Peyer's patch (tissue), 4 donors: ENCODE measurements at regions not wholly inside any gene's neighbourhood (a gene's known extent, or its start where the extent isn't known, plus 50 kb on each side); places are given as distances from the start of the nearest gene placed in this dataset.

Experiments used
- DNase-seq, 3 donors: peaks; one replicate each; pipeline ENCODE4 v3.0.0-alpha.2; 2017 to 2019
- H3K27ac ChIP-seq, 4 donors: fragments of 200-600 bp; sonication (generic); one replicate each; pipeline ENCODE4 v1.5.1; 2016 to 2019
- H3K27me3 ChIP-seq, 2 donors: fragments of 200-600 bp; sonication (generic); one replicate each; pipeline ENCODE4 v1.5.1; 2019
- H3K36me3 ChIP-seq, 3 donors: fragments of 200-600 bp; sonication (generic); one replicate each; pipeline ENCODE4 v1.5.1; 2016 to 2019
- H3K4me1 ChIP-seq, 4 donors: fragments of 200-600 bp; sonication (generic); one replicate each; pipeline ENCODE4 v1.5.1; 2016 to 2019
- H3K4me3 ChIP-seq, 4 donors: fragments of 200-600 bp; sonication (generic); 1 replicate in 3 of 4; 2 replicates in 1 of 4; pipeline ENCODE4 v1.5.1; 2016 to 2019; ENCODE audit warnings: mild to moderate bottlenecking in 1 of 4
- H3K9me3 ChIP-seq, 4 donors: fragments of 200-600 bp; sonication (generic); one replicate each; pipeline ENCODE4 v1.5.1; 2016 to 2019; ENCODE audit warnings: mild to moderate bottlenecking in 1 of 4
- POLR2A ChIP-seq, 2 donors: fragments of 450-650 bp; IDR thresholded peaks; one replicate each; pipeline ENCODE4 v1.5.1; 2017; ENCODE audit warnings: antibody characterized with exemption in 2 of 2, mild to moderate bottlenecking in 2 of 2, moderate library complexity in 2 of 2
- TF ChIP-seq, protein P1 (sequence below), 6 experiments: fragments of 450-650 bp in 4 of 6; fragments of 200-600 bp in 2 of 6; sonication (generic) in 1 of 6; IDR thresholded peaks; one replicate each; pipeline ENCODE4 v1.5.1; 2017 to 2019; ENCODE audit warnings: antibody characterized with exemption in 6 of 6, mild to moderate bottlenecking in 3 of 6, moderate library complexity in 1 of 6

DNA sequence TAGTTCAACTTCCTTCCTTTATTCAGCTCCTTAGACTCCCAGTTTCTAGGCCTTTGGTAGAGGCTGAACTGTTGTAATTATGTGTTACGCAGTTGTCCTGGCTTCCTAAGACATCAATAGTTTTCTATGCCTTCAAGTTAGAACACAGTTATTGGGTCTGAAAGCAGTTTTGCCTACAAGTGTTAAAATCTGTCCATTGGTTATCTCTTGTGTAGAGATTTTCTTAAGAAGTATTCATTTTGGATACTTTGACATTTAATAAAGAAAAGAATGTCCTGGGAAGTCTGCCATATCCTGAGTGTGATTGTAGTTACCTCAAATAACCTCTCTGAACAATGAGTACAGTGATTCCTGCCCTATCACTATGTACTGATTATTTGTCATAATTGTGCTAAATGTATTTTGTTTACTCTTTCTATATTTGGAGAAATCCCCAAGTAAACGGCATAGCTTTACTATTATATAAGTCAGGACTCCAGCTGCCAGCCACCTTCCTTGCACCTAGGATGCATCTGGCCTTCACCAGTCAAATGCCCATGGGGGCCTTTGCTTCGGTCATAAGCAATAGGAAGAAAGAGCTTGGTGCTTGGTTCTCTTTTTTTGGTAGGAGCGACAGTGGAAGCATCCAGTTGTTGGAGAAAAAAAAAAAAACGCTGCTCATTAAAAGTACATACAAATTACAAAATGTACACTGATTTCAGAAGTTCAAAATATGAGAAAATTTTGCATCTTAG, 449.5 kb upstream of the PKDCC start:
- H3K36me3 ChIP-seq, result no peaks in the 10 kb centered on the region
- H3K4me3 ChIP-seq, result no peak overlapping the region
- TF ChIP-seq, protein P1, sequence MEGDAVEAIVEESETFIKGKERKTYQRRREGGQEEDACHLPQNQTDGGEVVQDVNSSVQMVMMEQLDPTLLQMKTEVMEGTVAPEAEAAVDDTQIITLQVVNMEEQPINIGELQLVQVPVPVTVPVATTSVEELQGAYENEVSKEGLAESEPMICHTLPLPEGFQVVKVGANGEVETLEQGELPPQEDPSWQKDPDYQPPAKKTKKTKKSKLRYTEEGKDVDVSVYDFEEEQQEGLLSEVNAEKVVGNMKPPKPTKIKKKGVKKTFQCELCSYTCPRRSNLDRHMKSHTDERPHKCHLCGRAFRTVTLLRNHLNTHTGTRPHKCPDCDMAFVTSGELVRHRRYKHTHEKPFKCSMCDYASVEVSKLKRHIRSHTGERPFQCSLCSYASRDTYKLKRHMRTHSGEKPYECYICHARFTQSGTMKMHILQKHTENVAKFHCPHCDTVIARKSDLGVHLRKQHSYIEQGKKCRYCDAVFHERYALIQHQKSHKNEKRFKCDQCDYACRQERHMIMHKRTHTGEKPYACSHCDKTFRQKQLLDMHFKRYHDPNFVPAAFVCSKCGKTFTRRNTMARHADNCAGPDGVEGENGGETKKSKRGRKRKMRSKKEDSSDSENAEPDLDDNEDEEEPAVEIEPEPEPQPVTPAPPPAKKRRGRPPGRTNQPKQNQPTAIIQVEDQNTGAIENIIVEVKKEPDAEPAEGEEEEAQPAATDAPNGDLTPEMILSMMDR (IDR thresholded peaks at IDR 0.05), result no peak
- no peak for TF ChIP-seq POLR2A (IDR thresholded peaks at IDR 0.05)
- no peaks in the 10 kb centered on the region for H3K9me3 ChIP-seq
- no peaks in the 10 kb centered on the region for H3K27me3 ChIP-seq
- no peaks in the 10 kb centered on the region for H3K4me1 ChIP-seq
- DNase-seq, result no peak
- H3K27ac ChIP-seq, result no peak overlapping the region

DNA sequence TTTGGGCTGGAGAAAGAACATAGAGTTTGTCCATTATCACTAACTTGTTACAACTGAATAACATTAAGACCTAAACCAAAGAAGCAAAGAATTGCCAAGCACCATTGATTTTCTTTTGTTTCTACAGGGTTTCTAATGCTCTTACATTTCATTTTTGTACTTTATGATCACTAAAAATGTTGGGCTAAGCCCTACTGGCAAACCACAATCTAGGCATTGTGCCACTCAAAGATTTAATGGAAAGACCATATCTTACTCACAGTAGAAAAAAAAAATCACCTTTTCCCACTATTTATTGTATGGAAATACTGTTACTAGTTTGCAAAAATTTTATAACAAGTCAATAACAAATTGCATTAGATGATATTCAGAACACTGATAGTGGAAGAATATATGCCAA, 447.4 kb upstream of the PKDCC start:
- H3K4me3 ChIP-seq, result no peak overlapping the region
- no peak for DNase-seq
- H3K9me3 ChIP-seq, result no peaks in the 10 kb centered on the region
- H3K27ac ChIP-seq, result no peak overlapping the region
- no peaks in the 10 kb centered on the region for H3K27me3 ChIP-seq
- TF ChIP-seq, protein P1 (IDR thresholded peaks at IDR 0.05), result no peak
- no peak for TF ChIP-seq POLR2A (IDR thresholded peaks at IDR 0.05)
- no peaks in the 10 kb centered on the region for H3K4me1 ChIP-seq
- H3K36me3 ChIP-seq, result no peaks in the 10 kb centered on the region

DNA sequence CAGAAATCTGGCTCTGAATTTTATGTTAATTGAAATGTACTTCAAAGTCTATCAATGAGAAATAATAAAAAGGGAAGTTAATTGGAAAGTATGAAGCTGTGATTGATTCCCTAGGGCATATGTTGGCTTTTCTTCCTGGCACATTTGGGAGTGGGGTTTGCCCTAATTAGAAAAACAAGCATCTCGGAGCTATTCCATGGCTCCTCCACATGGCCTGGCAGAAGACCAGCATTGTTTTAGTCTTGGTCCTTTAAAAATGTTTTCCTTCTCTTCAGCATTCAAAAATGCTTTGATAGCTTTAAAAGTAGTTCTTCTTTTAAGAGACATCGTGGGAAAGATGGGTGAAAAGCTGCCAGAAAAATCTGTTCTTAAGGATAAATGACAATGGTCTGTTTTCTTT, 445.5 kb upstream of the PKDCC start:
- H3K27ac ChIP-seq, result no peak overlapping the region
- H3K27me3 ChIP-seq, result no peaks in the 10 kb centered on the region
- DNase-seq, result no peak
- no peak overlapping the region for H3K4me3 ChIP-seq
- H3K36me3 ChIP-seq, result no peaks in the 10 kb centered on the region
- no peaks in the 10 kb centered on the region for H3K9me3 ChIP-seq
- no peaks in the 10 kb centered on the region for H3K4me1 ChIP-seq
- no peak for TF ChIP-seq POLR2A (IDR thresholded peaks at IDR 0.05)

DNA sequence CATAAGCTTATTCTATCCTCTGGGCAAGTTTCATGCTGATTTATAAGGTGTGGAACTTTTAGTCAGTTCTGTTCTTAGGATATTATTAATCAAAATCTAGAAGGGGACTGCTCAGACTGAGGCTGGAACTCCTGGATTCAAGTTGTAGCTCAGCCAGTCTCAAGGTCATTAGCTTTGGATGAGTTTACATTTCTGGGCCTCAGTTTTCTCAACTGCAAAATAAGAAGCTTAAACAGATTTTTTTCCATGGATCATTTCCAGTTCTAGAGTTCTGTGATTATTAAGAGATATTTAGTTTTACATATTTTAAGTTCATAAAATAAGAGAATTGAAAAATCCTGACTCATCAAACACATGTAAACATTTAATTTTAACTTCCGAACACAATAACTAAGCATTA, 442.5 kb upstream of the PKDCC start:
- Histone ChIP-seq H3K27ac (no peak overlapping the region), H3K4me3 (no peak overlapping the region), H3K27me3 (no peaks in the 10 kb centered on the region), H3K36me3 (no peaks in the 10 kb centered on the region), H3K4me1 (no peaks in the 10 kb centered on the region), H3K9me3 (no peaks in the 10 kb centered on the region)
- TF ChIP-seq POLR2A (IDR thresholded peaks at IDR 0.05), result no peak
- TF ChIP-seq, protein P1 (IDR thresholded peaks at IDR 0.05), result no peak
- no peak for DNase-seq

DNA sequence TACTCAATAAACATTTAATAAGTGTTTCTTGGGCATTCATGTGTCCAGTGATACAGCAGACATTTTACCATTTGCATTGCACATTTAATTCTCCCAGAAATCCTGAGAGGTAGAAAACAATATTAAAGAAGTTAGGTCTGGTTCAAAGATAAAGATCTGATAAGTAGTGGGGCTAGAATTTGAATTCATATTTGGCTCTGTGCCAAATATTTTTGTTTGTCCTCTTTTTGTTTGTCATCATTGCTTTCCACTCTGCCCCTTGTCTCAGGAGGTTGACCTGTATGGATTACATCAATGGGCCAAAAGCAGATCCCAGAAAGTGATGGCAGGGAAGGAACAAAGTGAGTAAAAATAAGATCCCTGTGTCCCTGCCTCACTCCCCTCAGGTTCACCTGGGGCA, 441.9 kb upstream of the PKDCC start:
- H3K4me1 ChIP-seq, result no peaks in the 10 kb centered on the region
- no peaks in the 10 kb centered on the region for H3K9me3 ChIP-seq
- no peaks in the 10 kb centered on the region for H3K36me3 ChIP-seq
- TF ChIP-seq, protein P1 (IDR thresholded peaks at IDR 0.05), result no peak
- no peak for TF ChIP-seq POLR2A (IDR thresholded peaks at IDR 0.05)
- no peaks in the 10 kb centered on the region for H3K27me3 ChIP-seq
- H3K27ac ChIP-seq, result no peak overlapping the region
- H3K4me3 ChIP-seq, result no peak overlapping the region
- no peak for DNase-seq

DNA sequence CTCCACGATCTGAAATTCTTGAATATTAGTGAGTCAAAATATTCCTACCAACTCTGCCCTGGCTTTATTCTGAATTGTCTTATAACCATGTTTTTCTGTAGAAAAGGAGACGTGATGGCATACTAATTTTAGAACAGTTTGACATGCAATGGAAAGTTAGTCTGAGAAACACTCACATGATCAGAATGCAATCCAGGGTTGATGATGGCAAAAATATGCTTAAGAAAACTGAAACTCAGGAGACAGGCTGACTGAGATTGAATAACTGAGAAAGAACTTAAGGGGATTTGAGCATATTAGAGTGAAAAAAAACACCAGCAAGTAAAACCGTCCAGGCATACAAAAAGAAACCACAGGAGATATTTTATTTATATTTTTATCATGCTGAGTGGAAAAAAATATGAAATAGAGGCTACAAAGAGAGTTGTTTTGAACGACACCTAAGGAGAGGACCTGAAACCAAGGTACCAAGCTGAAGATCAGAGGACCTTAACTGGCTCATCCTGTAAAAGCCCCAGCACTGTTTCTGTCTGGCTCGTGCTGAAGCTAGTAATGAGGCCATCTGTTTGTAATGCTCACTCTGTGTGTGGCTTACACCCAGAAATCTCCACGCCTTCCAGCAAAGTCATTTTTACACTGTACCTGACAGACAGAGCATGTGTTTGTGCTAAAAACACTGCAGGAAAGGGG, 437.2 kb upstream of the PKDCC start:
- Histone ChIP-seq H3K4me3 (no peak overlapping the region), H3K4me1 (no peaks in the 10 kb centered on the region), H3K27me3 (no peaks in the 10 kb centered on the region), H3K9me3 (no peaks in the 10 kb centered on the region), H3K36me3 (no peaks in the 10 kb centered on the region), H3K27ac (peak overlapping the region in 1 of 4 donors; percentile 25)
- DNase-seq, result no peak
- TF ChIP-seq, protein P1 (IDR thresholded peaks at IDR 0.05), result no peak
- no peak for TF ChIP-seq POLR2A (IDR thresholded peaks at IDR 0.05)
